GM10266 (cell line): ENCODE measurements at regions not wholly inside any gene's neighbourhood (a gene's known extent, or its start where the extent isn't known, plus 50 kb on each side); places are given as distances from the start of the nearest gene placed in this dataset.

Experiments used
- DNase-seq: peaks from one replicate; pipeline ENCODE4 v3.0.0; 2012; ENCODE audit errors: extremely low spot score
- CTCF ChIP-seq: IDR thresholded peaks from 2 replicates; pipeline ENCODE4 v1.5.1; 2012; ENCODE audit warnings: mild to moderate bottlenecking, low read depth; ENCODE audit not compliant: control insufficient read depth, insufficient read depth; ENCODE audit errors: missing control alignments

DNA sequence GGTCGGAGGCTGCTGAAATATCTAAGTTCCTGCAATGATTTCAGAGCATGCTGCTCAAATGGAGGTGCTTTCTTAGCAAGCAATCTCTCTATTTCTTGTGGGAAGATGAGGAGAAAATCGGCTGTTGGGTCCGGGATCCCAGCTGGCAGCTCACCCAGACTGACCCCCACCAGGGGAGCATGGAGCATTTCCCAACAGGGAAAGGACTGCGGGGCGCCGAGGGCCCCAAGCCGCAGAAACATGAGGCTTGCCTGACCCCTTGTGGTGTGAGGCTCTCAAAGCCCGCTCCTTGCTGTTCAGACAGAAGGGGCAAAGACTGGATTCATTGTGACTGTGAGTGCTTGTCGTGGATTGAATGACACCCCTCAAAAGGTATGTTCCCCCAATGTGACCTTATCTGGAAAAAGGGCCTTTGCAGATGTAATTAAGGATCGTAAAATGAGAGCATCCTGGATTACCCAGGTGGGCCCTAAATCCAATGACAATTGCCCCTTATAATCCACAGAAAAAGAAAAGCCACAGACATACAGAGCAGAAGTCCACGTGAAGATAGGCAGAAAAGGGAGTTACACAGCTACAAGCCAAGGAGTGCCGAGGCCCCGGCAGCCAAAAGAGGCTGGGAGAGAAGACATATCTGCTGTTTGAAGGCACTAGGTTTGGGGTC lies 116.3 kb upstream of the VASH1 start:
- DNase-seq = peak; percentile 44
- peak; percentile 70 for TF ChIP-seq CTCF

DNA sequence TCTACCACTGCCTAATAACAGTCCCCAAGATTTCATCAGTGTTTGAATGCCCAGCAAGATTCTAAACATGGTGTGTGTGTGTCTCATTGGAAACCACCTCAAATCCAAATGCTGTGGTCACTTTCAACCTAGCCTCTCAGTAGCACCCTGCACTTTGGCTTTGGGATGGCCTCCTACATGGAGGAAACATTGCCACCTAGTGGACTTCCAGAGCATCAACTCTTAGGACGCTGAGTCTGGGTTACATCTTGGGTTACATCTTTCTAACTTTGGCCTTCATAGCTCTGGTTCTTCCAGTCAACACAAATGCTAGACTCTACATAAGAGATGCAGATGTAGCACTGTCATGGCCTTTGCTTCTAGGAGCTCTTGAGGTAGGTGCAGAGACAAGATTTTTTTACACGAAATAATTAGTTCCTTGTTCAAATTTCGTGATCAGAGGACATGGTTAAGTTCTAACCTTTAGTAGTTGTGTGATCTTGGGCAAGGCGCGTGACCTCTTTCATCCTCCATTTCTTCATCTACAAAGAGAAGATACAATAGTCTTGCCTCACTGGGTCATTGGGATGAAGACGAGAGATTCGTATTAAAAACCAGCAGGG lies 113.5 kb upstream of the VASH1 start:
- peak; percentile 60 for DNase-seq
- peak; percentile 78 for TF ChIP-seq CTCF

DNA sequence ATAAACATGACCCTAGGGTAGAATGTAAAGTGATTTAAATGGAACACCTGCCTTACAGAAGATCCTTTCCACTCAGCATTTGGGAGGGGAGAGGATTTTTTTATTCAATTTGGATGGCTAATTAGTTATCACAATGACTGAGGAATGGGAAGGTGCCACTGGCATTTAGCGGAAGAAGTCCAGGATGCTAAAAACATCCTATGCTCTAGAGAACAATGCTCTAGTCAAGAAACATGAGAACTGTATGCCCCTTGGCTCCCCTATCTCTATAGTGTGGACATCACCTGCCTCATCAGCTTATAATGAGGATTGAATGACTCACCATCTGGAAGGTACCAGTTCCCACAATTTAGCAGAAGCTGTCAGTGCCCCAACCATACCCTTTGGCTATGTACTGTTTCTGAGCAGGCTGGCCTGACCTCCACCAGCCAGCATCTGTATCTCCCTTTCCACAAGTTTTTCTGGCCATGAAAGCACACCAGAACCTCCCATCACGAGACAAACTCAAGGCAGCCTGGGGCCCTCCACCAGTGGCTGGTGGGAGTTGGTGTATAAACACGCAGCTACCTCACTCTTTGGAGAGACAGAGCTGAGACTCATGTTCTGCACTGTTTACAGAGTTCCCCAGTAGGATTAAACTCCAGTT lies 109.7 kb upstream of the VASH1 start:
- DNase-seq = no peak
- no peak for TF ChIP-seq CTCF

DNA sequence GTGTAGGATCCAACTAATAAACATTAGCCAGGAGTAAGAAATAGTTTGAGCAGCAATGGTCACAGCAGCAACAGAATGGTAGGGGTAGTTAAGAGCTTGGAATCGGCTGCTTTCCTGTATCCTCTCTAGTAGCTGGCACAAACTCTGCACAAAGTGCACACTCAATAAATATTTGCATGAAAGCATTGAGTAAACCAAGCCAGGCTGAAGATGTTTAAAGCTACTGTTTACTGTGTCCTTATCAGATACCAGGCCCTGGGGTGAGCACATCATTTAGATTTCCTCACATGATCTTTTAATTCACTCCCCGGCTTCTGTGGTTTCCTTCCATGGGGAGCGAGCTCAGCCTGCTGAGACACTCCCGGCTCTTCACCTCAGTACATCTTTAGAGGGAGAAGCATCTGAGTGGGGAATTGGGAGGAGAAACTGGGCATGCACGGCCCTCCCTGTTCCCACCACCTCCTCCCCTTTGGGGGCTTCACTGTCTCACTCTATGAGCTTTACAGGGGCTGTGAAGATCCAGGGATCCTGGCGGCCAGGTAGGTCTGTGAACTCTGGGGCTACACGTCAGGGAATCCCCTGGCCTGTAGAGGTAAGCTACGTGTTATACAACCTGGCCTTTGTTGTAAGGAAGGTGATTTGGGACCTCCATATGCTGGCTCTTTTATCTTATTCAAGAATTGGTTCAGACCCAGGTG lies 107.2 kb upstream of the VASH1 start:
- DNase-seq = no peak
- no peak for TF ChIP-seq CTCF

DNA sequence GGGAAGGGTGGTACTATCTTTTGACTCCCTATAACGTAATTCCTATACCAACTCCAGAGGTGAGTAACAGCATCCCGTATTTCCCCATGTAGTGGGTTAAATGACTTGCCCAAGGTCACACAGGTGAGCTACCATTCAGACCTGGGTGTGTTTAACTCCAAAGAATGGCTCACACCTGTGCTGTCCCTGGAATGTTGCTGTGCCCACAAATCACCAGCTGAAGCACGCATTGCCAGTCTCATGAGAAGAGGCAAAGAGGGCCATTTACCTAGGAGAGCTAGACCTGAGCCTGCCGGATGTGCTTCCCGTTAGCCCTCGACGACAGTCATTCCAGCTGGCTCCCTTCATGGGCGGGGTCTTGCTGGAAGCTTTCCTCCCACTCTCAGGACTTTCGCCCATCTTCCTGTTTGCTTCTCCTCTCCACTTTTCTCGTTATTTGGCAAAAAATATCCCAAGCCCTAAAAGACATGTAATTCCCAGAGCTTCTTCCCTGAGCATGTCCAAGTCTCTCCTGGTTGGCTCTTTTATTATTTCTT lies 106.6 kb upstream of the VASH1 start:
- no peak for DNase-seq
- TF ChIP-seq CTCF = no peak

- no peak for DNase-seq
- no peak for TF ChIP-seq CTCF
These were observed 105.9 kb upstream of the VASH1 start for GRCh38 chr14:76655331-76655730.
